Liver (tissue), 3 donors: ENCODE measurements at regions not wholly inside any gene's neighbourhood (a gene's known extent, or its start where the extent isn't known, plus 50 kb on each side); places are given as distances from the start of the nearest gene placed in this dataset.

Experiments used
- EGR1 ChIP-seq, 2 donors: IDR thresholded peaks; 2 replicates each; pipeline ENCODE4 v1.6.1; 2016 to 2018; ENCODE audit warnings: antibody characterized with exemption in 2 of 2, low read depth in 2 of 2
- FOXA1 ChIP-seq: IDR thresholded peaks from 2 replicates; pipeline ENCODE4 v1.6.1; 2016; ENCODE audit warnings: antibody characterized with exemption
- JUND ChIP-seq, 2 donors: IDR thresholded peaks; 2 replicates each; pipeline ENCODE4 v1.6.1; 2016; ENCODE audit warnings: antibody characterized with exemption in 2 of 2
- MAX ChIP-seq: IDR thresholded peaks from 2 replicates; pipeline ENCODE4 v1.6.1; 2016; ENCODE audit warnings: antibody characterized with exemption
- RAD21 ChIP-seq, 2 donors: IDR thresholded peaks; 2 replicates each; pipeline ENCODE4 v1.6.1; 2016; ENCODE audit warnings: antibody characterized with exemption in 2 of 2, mild to moderate bottlenecking in 2 of 2
- TAF1 ChIP-seq: conservative IDR thresholded peaks from 2 replicates; pipeline ENCODE4 v1.6.1; 2016; ENCODE audit warnings: antibody characterized with exemption, mild to moderate bottlenecking
- TF ChIP-seq, protein P1 (sequence below): fragments of 150-350 bp; IDR thresholded peaks from 2 replicates; pipeline ENCODE4 v1.5.1; 2017; ENCODE audit warnings: improper control_type of control experiment, low read depth, low read length; ENCODE audit not compliant: missing input control
- donor health status: healthy.
- donor health status: healthy.

GRCh38 chr22:47250995-47251765 is 488.7 kb downstream of the TBC1D22A start:
- TF ChIP-seq, protein P1, sequence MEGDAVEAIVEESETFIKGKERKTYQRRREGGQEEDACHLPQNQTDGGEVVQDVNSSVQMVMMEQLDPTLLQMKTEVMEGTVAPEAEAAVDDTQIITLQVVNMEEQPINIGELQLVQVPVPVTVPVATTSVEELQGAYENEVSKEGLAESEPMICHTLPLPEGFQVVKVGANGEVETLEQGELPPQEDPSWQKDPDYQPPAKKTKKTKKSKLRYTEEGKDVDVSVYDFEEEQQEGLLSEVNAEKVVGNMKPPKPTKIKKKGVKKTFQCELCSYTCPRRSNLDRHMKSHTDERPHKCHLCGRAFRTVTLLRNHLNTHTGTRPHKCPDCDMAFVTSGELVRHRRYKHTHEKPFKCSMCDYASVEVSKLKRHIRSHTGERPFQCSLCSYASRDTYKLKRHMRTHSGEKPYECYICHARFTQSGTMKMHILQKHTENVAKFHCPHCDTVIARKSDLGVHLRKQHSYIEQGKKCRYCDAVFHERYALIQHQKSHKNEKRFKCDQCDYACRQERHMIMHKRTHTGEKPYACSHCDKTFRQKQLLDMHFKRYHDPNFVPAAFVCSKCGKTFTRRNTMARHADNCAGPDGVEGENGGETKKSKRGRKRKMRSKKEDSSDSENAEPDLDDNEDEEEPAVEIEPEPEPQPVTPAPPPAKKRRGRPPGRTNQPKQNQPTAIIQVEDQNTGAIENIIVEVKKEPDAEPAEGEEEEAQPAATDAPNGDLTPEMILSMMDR, result no peak
- TF ChIP-seq TAF1 (no peak), FOXA1 (no peak), MAX (no peak), EGR1 (IDR thresholded peaks at IDR 0.05; ENCODE audit: low read depth in 2 of 2) (no peak), JUND (IDR thresholded peaks at IDR 0.05) (no peak), RAD21 (IDR thresholded peaks at IDR 0.05) (no peak)
